IMR-90 (cell line): ENCODE measurements at regions not wholly inside any gene's neighbourhood (a gene's known extent, or its start where the extent isn't known, plus 50 kb on each side); places are given as distances from the start of the nearest gene placed in this dataset.

Experiments used
- ATAC-seq: fragments of 200-7000 bp; cut with Tn5 transposase; 2 replicates; pipeline ENCODE4 v1.9.1; 2020; ENCODE audit warnings: low read depth, mild to moderate bottlenecking, moderate library complexity
- BruUV-seq: library from RNA; stranded (reverse); fragments of 400-500 nt; replicated peaks from 2 replicates; lab custom pipeline; 2021; lab: Mats Ljungman, UMichigan
- CTCF ChIA-PET: fragments of 300-600 bp; formaldehyde crosslinking; extraction: SDS; loops from one replicate; lab custom pipeline; 2021; ENCODE audit warnings: antibody characterized with exemption; lab: Yijun Ruan, JAX
- POLR2A ChIA-PET: fragments of 300-600 bp; sonication (Branson Sonifier 250); formaldehyde crosslinking; loops from one replicate; lab custom pipeline; 2022; ENCODE audit warnings: antibody characterized with exemption; ENCODE audit not compliant: unreplicated experiment; lab: Charles Lee
- DNase-seq: peaks from one replicate; pipeline ENCODE4 v3.0.0; 2013
- H2AFZ ChIP-seq: replicated peaks from 2 replicates; pipeline ENCODE3; 2013; ENCODE audit warnings: low read length, mild to moderate bottlenecking; ENCODE audit not compliant: poor library complexity
- H2AK5ac ChIP-seq: 2 replicates; pipeline ENCODE4 v1.6.1; 2013; ENCODE audit warnings: low read depth, low read length, inconsistent platforms
- H2AK9ac ChIP-seq: replicated peaks from 2 replicates; pipeline ENCODE3; 2013; ENCODE audit warnings: mild to moderate bottlenecking, low read depth, low read length, moderate library complexity; ENCODE audit not compliant: poor library complexity
- H2BK120ac ChIP-seq: 2 replicates; pipeline ENCODE4 v1.6.1; 2013; ENCODE audit warnings: low read depth, low read length, inconsistent platforms
- H2BK15ac ChIP-seq: 3 replicates; pipeline ENCODE4 v1.6.1; 2013; ENCODE audit warnings: low read depth, low read length, inconsistent platforms
- H2BK20ac ChIP-seq: 2 replicates; pipeline ENCODE4 v1.6.1; 2013; ENCODE audit warnings: low read depth, mild to moderate bottlenecking, inconsistent platforms, low read length, moderate library complexity
- H2BK5ac ChIP-seq: 2 replicates; pipeline ENCODE4 v1.6.1; 2013; ENCODE audit warnings: mild to moderate bottlenecking, low read depth, low read length, inconsistent platforms; ENCODE audit not compliant: poor library complexity, severe bottlenecking
- H3K14ac ChIP-seq: replicated peaks from 2 replicates; pipeline ENCODE4 v1.6.1; 2013; ENCODE audit warnings: low read depth, low read length, inconsistent platforms
- H3K18ac ChIP-seq: 2 replicates; pipeline ENCODE4 v1.6.1; 2013; ENCODE audit warnings: low read depth, low read length, control low read depth
- H3K23ac ChIP-seq: 2 replicates; pipeline ENCODE4 v1.6.1; 2013; ENCODE audit warnings: low read depth, low read length, inconsistent platforms
- H3K27ac ChIP-seq: 2 replicates; pipeline ENCODE4 v1.5.1; 2013; ENCODE audit warnings: mild to moderate bottlenecking, control low read depth, low read length; ENCODE audit not compliant: insufficient read depth
- H3K27me3 ChIP-seq: 2 replicates; pipeline ENCODE4 v1.6.1; 2013; ENCODE audit warnings: low read length; ENCODE audit not compliant: control insufficient read depth, insufficient read depth
- H3K36me3 ChIP-seq: 2 replicates; pipeline ENCODE4 v1.6.1; 2013; ENCODE audit warnings: low read length, mixed read lengths; ENCODE audit not compliant: control insufficient read depth, insufficient read depth
- H3K4ac ChIP-seq: 2 replicates; pipeline ENCODE4 v1.6.1; 2013; ENCODE audit warnings: low read depth, low read length, inconsistent platforms
- H3K4me1 ChIP-seq: 2 replicates; pipeline ENCODE4 v1.6.1; 2013; ENCODE audit warnings: low read length, mixed read lengths; ENCODE audit not compliant: control insufficient read depth, insufficient read depth
- H3K4me2 ChIP-seq: 2 replicates; pipeline ENCODE4 v1.6.1; 2013; ENCODE audit warnings: low read depth, mild to moderate bottlenecking, control low read depth, low read length, moderate library complexity
- H3K4me3 ChIP-seq: 2 replicates; pipeline ENCODE4 v1.5.1; 2013; ENCODE audit warnings: low read depth, mild to moderate bottlenecking, control low read depth, low read length, moderate library complexity; ENCODE audit not compliant: insufficient read depth
- H3K56ac ChIP-seq: 2 replicates; pipeline ENCODE4 v1.6.1; 2013; ENCODE audit warnings: low read length, inconsistent platforms; ENCODE audit not compliant: insufficient read depth; ENCODE audit errors: extremely low read depth
- H3K79me1 ChIP-seq, 2 experiments: 2 replicates each; pipeline ENCODE4 v1.6.1; 2013; ENCODE audit warnings: low read length in 2 of 2, inconsistent platforms in 1 of 2, low read depth in 1 of 2
- H3K9ac ChIP-seq: 2 replicates; pipeline ENCODE4 v1.6.1; 2013; ENCODE audit warnings: low read depth, low read length, control low read depth
- H3K9me1 ChIP-seq: 2 replicates; pipeline ENCODE4 v1.6.1; 2013; ENCODE audit warnings: low read length, inconsistent platforms; ENCODE audit not compliant: insufficient read depth
- H3K9me3 ChIP-seq: 2 replicates; pipeline ENCODE4 v1.6.1; 2013; ENCODE audit warnings: low read length; ENCODE audit not compliant: control insufficient read depth, insufficient read depth
- H4K20me1 ChIP-seq: 2 replicates; pipeline ENCODE4 v1.6.1; 2013; ENCODE audit warnings: low read length, inconsistent platforms; ENCODE audit not compliant: insufficient read depth
- H4K5ac ChIP-seq: 2 replicates; pipeline ENCODE4 v1.6.1; 2013; ENCODE audit warnings: mild to moderate bottlenecking, low read depth, low read length, control low read depth
- H4K8ac ChIP-seq, 2 experiments: 2 replicates each; pipeline ENCODE4 v1.6.1; 2013; ENCODE audit warnings: low read depth in 2 of 2, low read length in 2 of 2, control low read depth in 1 of 2, inconsistent platforms in 1 of 2
- H4K91ac ChIP-seq: 2 replicates; pipeline ENCODE4 v1.6.1; 2013; ENCODE audit warnings: low read depth, low read length, inconsistent platforms; ENCODE audit not compliant: insufficient read depth
- CEBPB ChIP-seq: IDR thresholded peaks from 2 replicates; pipeline ENCODE4 v1.6.1; 2012; ENCODE audit warnings: low read depth, low read length, improper control_type of control experiment
- MAFK ChIP-seq: IDR thresholded peaks from 2 replicates; pipeline ENCODE4 v1.6.1; 2012; ENCODE audit warnings: low read depth, low read length, improper control_type of control experiment
- MAZ ChIP-seq: IDR thresholded peaks from 2 replicates; pipeline ENCODE4 v1.6.1; 2012; ENCODE audit warnings: low read depth, mild to moderate bottlenecking, low read length, improper control_type of control experiment, moderate library complexity, borderline replicate concordance
- MXI1 ChIP-seq: IDR thresholded peaks from 2 replicates; pipeline ENCODE4 v1.6.1; 2012; ENCODE audit warnings: low read depth, mild to moderate bottlenecking, low read length, moderate library complexity, borderline replicate concordance
- RAD21 ChIP-seq: IDR thresholded peaks from 2 replicates; pipeline ENCODE4 v1.6.1; 2012; ENCODE audit warnings: low read length, improper control_type of control experiment
- RCOR1 ChIP-seq: IDR thresholded peaks from 2 replicates; pipeline ENCODE4 v1.6.1; 2012; ENCODE audit warnings: mild to moderate bottlenecking, low read length, improper control_type of control experiment; ENCODE audit not compliant: insufficient replicate concordance
- WGBS, 2 experiments: methylation state at CpG; one replicate each; pipeline versions ENCODE4 v1.1.5 to v1.1.7; 2013; ENCODE audit warnings: missing lambda C conversion rate in 2 of 2; ENCODE audit not compliant: insufficient read length in 1 of 2; ENCODE audit errors: extremely low coverage in 2 of 2; 5-methylcytosine and 5-hydroxymethylcytosine counted together
- dilution Hi-C: fragments of 300-500 bp; cut with HindIII; formaldehyde crosslinking; loops from one replicate; pipeline ENCODE4 v1.14.3; 2018; ENCODE audit warnings: low sequenced_read_pairs; ENCODE audit not compliant: unreplicated experiment
- in situ Hi-C: fragments of 300-500 bp; cut with MboI; formaldehyde crosslinking; loops from 3 replicates; pipeline ENCODE4 v1.14.3; 2019; ENCODE audit warnings: low sequenced_read_pairs, inconsistent platforms, mixed read lengths
- intact Hi-C: fragments of 100-400 bp; cut with micrococcal nuclease; formaldehyde crosslinking; loops from 2 replicates; pipeline ENCODE4 v1.10.0; 2022

DNA sequence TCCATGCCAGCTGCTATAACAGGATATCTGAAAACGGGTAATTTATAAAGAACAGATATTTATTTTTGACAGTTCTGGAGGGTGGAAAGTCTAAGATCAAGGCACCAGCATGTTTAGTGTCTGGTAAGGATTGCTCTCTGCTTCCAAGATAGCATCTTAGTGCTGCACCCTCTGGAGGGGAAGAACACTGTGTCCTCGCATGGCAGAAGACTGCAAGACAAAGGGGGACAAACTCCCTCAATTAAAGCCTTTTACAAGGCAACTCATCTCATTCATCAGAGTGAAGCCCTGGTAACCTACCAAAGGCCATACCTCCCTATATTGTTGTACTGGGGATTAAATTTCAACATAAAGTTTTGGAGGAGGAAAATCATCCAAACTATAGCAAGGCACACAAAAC, 298.9 kb upstream of the EDIL3 start:
- Histone ChIP-seq H2AK9ac (no peak overlapping the region), H3K23ac (no peak overlapping the region)

More for the DNA sequence above, 298.9 kb upstream of the EDIL3 start:
- H3K9me1 ChIP-seq, result no peaks in the 10 kb centered on the region
- no peak overlapping the region for H2AK5ac ChIP-seq
- H3K4me3 ChIP-seq, result no peak overlapping the region
- H3K79me1 ChIP-seq, result no peaks in the 10 kb centered on the region
- no peaks in the 10 kb centered on the region for H3K9me3 ChIP-seq
- intact Hi-C loops, result no loop called here
- in situ Hi-C loops, result no loop called here
- BruUV-seq, result no TSS peak
- WGBS, 2 experiments, result no CpG with 5 or more reads among the region's 2 CpGs
- DNase-seq (no peak), ATAC-seq (no peak)
- TF ChIP-seq MAZ, result no peak
- TF ChIP-seq CEBPB, result no peak
- no peak for TF ChIP-seq RAD21
- TF ChIP-seq MAFK, result no peak
- no peak for TF ChIP-seq MXI1
- no peak for TF ChIP-seq RCOR1
- no peaks in the 10 kb centered on the region for H3K27me3 ChIP-seq
- ChIA-PET POLR2A (no interaction called here), CTCF (no interaction called here)
- H3K14ac ChIP-seq, result no peak overlapping the region
- no peak overlapping the region for H3K18ac ChIP-seq
- H2BK15ac ChIP-seq, result no peak overlapping the region
- H2AFZ ChIP-seq, result no peak overlapping the region
- dilution Hi-C loops, result no loop called here
- no peak overlapping the region for H3K9ac ChIP-seq
- no peak overlapping the region for H3K56ac ChIP-seq
- H2BK5ac ChIP-seq, result no peak overlapping the region
- H3K4ac ChIP-seq, result no peak overlapping the region
- H4K91ac ChIP-seq, result no peak overlapping the region
- no peaks in the 10 kb centered on the region for H3K36me3 ChIP-seq
- H3K27ac ChIP-seq, result no peak overlapping the region
- no peak overlapping the region for H2BK120ac ChIP-seq
- no peak overlapping the region for H4K5ac ChIP-seq
- no peaks in the 10 kb centered on the region for H4K20me1 ChIP-seq
- no peak overlapping the region for H3K4me2 ChIP-seq
- no peak overlapping the region for H4K8ac ChIP-seq
- no peak overlapping the region for H2BK20ac ChIP-seq
- no peaks in the 10 kb centered on the region for H3K4me1 ChIP-seq
